ENCODE measurements at regions not wholly inside any gene's neighbourhood (a gene's known extent, or its start where the extent isn't known, plus 50 kb on each side); places are given as distances from the start of the nearest gene placed in this dataset.

- TF ChIP-seq JUN (IDR thresholded peaks at IDR 0.05) (no peak), POLR2A (IDR thresholded peaks at IDR 0.05; ENCODE audit: low read length) (no peak)
- TF ChIP-seq, protein P1, sequence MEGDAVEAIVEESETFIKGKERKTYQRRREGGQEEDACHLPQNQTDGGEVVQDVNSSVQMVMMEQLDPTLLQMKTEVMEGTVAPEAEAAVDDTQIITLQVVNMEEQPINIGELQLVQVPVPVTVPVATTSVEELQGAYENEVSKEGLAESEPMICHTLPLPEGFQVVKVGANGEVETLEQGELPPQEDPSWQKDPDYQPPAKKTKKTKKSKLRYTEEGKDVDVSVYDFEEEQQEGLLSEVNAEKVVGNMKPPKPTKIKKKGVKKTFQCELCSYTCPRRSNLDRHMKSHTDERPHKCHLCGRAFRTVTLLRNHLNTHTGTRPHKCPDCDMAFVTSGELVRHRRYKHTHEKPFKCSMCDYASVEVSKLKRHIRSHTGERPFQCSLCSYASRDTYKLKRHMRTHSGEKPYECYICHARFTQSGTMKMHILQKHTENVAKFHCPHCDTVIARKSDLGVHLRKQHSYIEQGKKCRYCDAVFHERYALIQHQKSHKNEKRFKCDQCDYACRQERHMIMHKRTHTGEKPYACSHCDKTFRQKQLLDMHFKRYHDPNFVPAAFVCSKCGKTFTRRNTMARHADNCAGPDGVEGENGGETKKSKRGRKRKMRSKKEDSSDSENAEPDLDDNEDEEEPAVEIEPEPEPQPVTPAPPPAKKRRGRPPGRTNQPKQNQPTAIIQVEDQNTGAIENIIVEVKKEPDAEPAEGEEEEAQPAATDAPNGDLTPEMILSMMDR (IDR thresholded peaks at IDR 0.05), result no peak
- TF ChIP-seq, protein P2, sequence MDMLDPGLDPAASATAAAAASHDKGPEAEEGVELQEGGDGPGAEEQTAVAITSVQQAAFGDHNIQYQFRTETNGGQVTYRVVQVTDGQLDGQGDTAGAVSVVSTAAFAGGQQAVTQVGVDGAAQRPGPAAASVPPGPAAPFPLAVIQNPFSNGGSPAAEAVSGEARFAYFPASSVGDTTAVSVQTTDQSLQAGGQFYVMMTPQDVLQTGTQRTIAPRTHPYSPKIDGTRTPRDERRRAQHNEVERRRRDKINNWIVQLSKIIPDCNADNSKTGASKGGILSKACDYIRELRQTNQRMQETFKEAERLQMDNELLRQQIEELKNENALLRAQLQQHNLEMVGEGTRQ (IDR thresholded peaks at IDR 0.05), result no peak
Observed at GRCh38 chr3:178950676-178951075, 120.9 kb downstream of the ZMAT3 start.

Data from A549 (cell line).